Fibroblast of skin of back (primary cell): ENCODE measurements at regions not wholly inside any gene's neighbourhood (a gene's known extent, or its start where the extent isn't known, plus 50 kb on each side); places are given as distances from the start of the nearest gene placed in this dataset.
A peak's percentile ranks its signal among the peaks of the same experiment; 100 is the strongest.
"Not testable (repeated sequence)": the region's sequence is repeated elsewhere in the genome, so short reads cannot be mapped to it uniquely, and the experiment has no call there.

Experiments
- DNase-seq: peaks from one replicate; pipeline ENCODE4 v3.0.0-alpha.2; 2013

DNA sequence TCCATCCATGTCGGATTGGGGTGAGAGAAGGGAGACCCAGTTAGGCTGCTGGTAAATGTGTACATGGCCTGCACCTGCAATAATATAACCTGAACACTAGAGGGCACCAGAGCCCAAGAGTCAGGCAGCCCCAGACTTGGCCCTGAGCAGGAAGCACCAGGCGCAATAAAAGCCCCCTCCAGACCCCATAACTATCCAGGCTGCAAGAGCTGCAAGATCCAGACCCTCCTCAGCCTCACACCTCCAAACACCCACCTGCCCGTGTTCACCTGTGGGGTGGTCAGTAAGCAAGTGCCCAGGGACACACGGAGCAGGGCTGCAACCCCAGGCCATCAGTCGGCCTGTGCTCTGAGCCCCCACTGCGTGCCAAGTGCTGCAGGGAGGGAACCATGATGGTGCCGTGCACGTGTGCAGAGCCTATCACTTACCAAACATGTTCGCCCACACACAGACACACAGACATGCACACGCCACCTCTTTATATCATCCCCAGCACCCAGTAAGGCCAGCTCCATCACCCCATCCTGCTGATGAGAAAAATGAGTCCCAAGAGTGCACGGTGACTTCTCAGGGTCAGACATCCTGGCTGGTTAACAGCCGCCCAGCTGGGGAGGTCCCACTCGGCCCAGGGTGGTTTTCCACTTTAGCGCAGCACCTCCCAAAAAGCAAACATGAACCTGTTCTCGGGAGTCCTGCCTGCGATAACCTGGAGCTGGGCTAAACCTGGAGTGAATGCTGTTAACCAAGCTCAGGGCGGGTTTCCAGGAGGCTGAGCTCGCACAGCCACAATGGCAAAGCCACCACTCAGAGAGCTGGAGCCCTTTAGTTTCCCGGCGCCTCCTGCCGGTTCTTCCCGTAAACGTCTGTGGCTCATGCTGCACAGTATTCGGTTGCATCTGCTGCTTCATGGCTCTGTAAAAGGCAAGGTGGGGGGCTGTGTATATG, 439.8 kb downstream of the SOX9 start:
- peak; percentile 52 for DNase-seq

DNA sequence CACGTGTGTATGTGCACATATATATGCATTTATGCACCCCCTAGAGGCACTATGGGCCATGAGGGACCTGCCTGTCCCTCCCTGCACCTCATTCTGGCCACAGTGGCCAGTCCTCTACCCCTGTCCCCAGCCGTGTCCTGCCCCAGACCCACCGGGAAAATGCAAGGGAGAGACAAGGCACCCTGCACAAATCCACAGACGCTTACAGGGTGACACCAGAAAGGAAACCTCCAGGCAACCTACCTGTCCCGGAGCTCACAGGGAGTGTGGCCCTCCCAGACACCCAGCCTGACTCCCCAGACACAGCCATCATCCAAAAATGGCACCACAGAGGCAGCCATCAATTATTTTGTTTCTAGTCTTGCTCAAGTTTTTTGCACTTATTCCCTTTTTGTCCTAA, 440.4 kb downstream of the SOX9 start:
- no peak for DNase-seq

DNA sequence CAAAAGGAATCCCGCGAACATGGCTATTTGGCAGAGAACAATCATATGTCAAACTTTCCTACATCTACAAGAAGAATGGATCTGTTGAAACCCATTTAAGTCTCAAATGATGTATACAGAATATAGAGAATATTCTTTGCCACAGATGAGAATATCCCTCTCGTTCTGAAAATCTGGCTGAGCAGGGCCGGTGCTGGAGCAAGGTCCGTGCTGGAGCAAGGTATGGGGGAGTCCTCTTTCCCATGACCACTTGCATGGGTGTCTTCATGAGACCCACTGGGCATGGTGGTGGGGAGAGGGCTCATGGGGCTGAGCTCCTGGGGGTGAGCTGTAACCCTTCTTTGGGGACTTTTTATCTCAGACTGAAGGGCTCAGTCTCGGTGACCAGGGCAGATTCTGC, 440.9 kb downstream of the SOX9 start:
- DNase-seq, result no peak

DNA sequence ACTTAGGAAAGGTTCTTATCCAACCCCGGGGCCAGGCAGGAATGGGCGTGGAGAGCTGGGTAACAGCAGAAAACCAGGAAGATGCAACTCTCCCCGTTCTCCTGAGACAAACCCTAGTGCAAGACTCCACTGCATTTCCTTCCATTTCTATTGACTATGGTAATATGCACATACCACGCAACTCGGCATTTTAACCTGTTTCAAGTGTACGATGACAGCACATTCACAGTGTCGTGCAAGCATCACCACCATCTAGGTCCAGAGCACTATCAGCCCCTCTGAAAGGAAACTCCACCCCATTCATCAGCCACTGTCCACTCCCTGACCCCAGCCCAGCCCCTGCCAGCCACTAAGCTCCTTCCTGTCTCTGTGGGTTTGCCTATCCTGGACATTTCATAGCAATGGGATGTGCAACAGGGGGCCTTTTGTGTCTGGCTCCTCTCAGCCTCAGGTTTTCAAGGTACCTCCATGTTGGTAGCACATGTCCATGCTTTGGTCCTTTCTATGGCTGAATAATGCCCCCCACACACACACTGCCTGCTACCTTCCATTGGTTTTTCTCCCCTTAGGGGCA, 441.9 kb downstream of the SOX9 start:
- no peak for DNase-seq

DNA sequence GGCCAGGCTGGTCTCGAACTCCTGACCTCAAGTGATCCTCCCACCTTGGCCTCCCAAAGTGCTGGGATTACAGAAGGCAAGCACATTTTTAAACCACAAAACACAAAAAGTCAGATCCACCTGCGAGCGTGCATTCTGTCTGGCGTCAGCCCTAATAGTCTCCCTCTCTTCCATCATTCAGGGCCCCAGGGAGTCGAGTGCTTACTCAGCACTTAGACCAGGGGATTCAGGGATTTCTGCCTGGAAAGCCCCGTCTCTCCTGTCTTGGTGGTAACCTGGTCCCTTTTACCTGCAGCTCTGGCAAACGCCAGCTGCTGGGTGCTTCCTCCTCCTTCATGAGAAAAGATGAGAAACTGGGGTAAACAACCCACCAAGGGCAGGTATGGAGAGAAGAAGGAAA, 443.1 kb downstream of the SOX9 start:
- no peak for DNase-seq

DNA sequence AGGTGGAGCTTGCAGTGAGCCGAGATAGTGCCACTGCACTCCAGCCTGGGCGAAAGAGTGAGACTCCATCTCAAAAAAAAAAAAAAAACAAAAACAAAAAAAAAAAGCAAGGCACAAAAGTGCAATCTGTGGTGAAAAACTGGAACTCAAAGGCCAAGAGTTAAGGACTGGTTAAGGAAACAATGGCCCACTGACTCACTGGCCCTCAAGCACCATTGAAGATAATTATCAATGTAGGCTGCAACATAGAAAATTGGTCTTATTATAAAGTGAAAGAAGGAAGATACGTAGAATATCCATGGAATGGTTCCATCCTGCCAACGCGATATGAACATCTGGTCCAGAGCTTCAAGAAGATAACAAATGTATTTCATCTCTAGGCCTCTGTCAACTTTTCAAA, 444.2 kb downstream of the SOX9 start:
- DNase-seq, result no peak

DNA sequence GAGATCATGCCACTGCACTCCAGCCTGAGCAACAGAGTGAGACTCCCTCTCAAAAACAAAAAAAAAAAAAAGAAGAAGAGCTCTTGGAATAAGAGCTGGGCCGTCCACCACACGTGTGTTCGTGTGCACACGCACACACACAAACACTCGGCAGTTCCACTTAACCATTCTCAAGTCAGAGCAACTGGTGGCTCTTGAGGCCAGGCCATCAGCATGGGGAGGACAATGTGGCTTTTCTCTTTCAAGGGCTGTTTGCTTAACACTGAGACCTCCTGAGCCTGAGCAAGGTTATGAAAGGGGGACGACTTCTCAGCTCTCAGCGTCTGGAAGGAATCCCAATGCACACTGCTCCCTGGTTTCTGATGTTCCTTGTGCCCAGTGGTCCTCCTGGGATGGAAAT, 444.9 kb downstream of the SOX9 start:
- DNase-seq, result no peak

DNA sequence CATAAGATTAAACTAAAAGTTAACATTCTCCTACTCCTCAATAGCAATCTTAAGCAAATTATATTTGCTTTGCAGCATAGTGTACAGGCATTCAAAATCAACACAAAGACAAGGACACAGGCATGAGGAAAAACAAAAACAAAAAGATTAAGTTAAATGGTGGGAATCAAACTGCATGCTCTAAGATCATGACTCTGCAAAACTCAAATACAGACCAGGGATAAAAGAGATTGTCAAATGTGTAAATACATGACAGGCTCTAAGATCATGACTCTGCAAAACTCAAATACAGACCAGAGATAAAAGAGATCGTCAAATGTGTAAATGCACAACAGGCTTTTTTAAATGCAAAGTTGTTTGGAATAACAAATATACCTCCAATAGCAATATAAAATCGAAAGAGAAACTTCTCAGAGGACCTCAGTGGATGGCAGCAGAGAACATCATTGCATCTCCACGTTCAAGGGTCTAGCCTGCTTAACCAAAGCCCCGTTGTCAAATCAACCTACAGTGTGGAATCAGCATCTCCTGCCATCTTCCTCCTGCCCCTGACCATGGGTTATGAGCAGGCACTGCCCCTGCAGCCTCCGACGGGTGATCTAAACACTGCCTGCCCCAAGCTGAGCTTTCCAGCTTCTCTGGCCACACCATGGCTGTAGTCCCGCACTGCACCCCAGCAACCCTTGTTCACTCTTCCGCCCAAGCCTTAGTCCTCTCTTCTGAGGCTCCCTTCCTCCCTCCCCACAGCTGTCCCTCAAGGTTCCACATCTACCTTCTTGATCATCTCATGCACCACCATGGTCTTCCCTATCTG, 446.1 kb downstream of the SOX9 start:
- no peak for DNase-seq

DNA sequence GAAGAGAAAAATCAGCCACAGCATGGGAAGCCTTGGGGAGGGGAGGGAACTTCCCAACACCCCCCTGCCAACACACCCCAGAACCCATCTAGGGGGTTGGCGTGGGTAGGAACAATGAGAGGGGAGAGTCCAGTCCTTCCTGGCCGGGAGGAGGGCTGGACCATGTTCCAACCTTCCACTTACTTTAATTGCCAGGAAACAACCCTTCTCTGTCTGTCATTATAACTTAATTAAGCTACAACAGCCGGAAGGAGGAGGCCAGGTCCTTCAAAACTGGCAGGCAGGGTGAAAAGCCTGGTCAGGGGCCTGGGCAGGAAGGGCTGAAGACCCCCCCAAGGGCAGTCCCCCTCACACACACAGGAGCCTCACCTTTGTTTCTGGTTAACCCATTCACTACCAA, 447.0 kb downstream of the SOX9 start:
- DNase-seq, result no peak

DNA sequence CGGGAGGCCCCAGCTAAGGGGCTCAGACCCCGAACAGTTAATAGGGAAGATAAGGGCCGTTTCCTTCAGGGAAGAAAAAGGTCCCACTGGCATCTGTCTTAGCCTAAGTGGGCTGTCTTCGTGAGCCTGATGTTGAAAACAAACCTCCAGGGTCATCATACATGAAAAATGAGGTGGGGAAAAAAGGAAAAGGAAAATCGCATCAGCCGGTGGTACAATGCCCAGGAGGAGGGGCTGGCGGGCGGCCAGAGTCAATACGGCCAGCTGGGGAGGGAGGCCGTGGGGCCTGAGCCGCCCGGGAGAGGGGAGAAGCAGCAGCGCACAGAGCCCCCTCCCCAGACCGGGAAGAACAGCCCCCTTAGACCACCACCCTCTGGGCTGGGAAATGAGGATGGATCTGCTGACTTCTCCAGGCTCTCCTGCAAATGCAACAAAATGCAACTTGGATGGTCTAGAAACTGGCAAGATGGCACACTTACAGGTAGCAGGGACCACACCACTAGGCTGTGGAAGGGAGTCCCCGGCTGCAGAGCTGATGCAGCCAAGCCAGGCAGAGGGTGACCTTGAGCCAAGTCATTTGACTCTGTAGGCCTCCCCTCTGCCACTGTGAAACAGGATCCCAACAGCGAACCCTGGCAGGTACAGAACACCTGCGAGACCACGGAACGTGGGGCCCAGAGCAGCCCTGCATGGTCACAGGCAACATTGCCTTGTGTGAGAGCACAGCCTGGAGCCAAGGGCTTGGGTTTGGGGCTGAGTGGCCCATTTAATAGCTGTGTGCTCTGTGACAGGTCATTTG, 448.5 kb downstream of the SOX9 start:
- DNase-seq, result no peak

DNA sequence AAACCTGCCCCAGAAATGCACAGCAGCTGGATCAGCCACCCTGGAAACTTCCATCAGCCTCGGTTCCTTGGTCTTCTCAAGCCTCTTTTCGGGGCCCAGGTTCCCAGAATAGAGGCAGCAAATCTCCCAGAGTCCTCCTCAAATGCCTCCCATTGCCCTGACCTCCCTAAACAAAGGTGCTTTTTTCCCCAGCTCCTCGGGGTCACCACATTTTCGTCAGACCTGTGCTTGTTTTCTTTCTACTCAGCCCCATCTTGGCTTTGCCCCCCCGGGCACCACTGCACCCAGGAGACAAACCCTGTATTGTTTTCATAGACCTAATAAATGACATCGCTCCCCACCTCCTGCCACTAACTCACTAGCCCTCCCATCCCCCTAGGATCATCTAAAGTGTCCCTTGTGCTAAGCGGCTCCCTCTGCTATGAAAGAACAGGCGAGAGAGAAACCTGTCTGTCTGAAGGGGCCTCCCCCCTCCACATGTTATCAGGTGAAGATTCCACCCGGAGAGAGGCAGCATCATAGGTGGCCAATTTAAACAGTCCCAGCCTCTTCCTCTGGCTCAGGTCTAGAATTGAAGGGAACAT, 451.1 kb downstream of the SOX9 start:
- no peak for DNase-seq

DNA sequence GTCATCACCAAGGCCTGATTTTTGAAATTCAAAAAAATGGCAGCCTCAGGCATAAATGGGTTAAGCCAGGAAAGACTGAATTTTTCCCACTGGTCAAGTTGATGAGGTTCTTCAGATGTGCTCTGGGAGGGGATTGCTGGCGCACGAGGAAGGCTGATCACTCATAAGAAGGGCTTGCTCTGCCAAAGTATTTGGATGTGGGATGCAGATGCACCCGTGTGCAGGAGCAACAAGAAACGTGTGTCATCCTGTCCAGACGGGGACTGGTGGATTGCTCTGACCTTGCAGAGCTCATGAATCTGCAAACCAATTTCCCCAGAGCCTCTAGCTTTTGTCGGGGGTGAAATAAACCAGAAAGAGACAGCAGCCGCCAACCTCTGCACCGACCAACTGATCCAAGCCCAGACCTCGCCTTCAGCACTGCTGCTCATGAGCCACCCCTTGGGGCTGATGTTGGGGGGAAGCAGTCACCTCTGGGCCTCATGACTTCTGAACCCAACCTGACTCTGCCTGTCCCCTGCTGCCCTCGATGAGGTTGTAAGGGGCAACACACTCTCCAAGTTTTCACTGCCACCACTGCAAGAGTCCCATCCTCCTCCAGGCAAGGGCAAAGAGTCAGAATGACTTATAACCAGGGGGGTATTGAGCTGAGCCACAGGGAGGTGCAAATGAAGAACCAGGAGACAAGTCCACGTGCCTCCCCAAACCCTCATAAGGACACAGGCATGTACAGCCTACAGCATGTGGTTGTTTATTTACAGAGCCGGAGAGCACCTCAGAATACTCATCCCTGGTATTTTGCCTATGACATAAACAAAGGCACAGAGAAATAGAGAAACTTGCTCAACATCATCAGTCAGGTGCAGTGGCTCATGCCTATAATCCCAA, 452.0 kb downstream of the SOX9 start:
- DNase-seq, result no peak

DNA sequence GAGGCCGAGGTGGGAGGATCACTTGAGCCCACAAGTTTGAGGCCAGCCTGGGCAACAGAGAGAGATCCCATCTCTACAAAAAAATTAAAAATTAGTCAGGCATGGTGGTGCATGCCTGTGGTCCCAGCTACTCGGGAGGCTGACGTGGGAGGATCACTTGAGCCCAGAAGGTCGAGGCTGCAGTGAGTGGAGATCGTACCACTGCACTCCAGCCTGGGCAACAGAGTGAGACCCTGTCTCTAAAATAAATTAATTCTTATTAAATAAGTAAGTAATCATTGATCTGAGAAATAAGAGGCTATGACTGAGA, 452.6 kb downstream of the SOX9 start:
- DNase-seq, result not testable (repeated sequence)

DNA sequence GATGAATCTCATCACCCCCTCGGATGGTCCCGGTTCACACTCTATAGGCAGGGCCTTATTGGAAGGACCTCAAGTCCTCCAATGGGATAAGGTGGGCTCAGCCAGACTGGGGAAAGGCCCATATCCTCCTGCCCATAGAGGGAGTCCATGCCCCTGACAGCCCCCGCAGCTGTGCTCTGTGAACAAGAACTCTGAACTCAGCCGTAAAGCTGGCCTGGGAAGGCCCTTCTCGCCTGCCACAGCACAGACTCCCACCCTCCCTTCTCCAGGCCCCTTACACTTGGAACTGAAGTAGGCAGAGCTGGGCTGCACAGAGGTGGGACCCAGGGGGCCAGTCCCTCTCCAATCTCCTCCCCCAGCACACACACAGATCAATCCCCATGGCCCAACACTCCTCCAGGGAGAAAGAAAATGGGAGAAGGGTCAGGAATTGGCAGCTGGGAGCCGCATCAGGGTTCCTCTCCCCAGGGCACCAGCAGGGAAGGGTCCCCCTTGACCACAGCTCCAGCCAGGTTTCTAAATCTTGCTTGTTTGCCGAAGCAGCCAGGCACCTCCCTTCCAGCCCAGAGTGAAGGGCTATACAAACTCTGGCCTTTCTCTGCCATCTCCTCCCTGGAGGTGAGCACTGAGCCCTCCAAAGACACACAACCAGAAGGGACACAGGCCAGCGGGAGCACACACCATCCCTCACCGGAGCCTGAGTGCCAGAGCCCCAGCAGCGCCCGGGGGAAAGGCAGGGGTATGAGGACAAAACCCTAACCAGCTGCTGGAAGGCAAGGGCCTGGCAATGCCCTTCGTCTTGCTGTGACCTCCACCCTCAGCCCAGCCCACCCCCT, 454.1 kb downstream of the SOX9 start:
- DNase-seq, result no peak

DNA sequence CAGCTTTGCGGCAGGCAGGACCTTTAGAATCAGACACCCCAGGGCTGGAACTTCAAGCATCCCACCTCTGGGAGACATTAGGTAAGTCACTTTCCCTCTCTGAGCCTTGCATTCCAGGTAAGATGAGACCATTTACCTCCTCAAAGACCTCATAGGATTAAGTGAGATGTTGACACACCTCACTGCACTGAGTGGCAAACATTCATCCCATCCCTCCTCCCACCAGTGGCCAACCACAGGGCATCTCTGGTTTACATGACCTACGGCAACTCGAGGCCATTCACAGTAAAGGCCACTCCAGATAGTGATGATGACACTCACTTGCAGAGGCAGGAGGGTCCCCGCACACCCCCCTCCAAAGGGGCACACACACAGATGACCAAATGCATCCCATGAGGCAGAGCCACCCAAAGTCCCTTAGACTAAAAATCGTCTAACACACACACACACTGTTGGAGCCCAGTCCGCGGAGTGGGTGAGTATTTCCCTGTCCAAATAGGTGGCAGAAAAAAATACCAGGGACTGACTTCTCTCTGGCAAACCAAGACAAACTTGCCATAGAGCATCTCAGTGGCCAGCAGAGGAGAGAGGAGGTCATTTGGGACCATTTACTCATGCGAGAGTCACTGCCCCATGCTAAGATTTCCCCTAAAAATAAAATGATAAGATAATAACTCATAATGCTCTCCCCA, 454.9 kb downstream of the SOX9 start:
- peak; percentile 52 for DNase-seq

DNA sequence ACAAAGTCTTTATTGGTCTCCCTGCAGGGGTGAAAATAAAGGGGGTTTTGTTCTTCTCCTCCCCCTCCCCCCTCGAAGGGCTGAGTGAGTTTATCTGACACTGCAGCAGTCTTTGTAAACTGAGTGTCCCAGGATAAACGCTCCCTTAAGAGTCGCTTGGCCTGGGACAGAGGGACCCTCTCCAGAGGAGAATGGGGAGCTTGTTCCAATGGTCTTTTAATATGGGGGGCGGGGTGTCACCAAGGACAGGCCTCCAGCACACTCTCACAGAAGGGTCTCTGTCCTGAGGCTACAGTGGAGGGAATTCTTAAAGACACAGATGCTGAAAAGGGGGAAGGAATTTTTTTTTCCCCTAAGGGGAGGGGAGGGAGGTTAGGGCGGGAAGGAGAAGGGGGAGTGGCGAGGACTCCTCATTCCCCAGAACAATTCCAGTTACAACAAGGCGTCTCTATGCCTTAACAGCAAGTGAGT, 455.5 kb downstream of the SOX9 start:
- DNase-seq, result no peak

DNA sequence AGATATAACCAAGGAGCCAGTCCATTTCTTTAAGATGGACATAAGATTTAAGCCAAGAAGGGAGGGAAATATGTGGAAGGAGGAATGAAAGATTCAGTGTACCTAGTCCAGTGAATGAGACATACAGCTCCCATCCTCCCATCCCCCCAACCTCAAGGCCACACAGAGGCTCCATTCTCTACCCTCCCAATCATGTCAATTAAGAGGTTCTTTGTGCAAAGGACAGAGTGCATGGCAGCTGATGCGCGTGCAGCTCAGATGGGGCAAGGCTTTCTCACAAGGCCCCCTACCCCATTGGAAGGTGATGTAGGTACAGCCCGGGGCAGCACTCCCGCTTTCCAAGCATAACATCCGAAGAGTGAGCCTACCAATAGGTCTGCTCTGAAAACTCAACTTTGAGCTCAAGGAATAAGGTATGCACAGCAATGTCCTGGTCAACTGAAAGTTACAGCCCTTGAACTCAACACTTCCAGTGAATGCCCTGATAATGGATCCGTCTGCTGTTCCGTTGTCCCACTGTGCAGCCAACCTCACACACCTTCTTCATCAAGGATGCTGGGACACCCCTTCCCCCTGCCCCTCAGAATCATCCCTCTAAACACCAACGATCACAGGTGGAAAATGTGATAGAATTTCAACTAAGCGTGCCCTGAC, 458.1 kb downstream of the SOX9 start:
- no peak for DNase-seq

DNA sequence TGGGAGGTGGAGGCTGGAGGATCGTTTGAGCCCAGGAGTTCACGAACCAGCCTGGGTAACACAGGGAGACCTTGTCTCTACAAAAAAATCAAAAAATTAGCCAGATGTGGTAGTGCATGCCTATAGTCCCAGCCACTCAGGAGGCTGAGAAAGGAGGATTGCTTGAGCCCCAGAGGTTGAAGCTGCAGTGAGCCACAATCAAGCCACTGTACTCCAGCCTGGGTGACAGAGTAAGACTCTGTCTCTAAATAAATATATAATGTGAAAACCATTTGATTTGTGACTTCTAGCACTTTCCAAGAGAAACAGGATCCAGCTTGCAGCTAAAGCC, 459.1 kb downstream of the SOX9 start:
- DNase-seq, result no peak
